A673 (cell line): ENCODE measurements at regions not wholly inside any gene's neighbourhood (a gene's known extent, or its start where the extent isn't known, plus 50 kb on each side); places are given as distances from the start of the nearest gene placed in this dataset.
"Not testable (repeated sequence)": the region's sequence is repeated elsewhere in the genome, so short reads cannot be mapped to it uniquely, and the experiment has no call there.

Experiments used
- BruUV-seq: library from RNA; stranded (reverse); fragments of 400-500 nt; replicated peaks from 2 replicates; lab custom pipeline; 2021; lab: Mats Ljungman, UMichigan
- CTCF ChIA-PET: fragments of 300-600 bp; sonication (Branson Sonifier 250); formaldehyde crosslinking; loops from one replicate; lab custom pipeline; 2022; ENCODE audit warnings: antibody characterized with exemption; lab: Charles Lee
- POLR2A ChIA-PET: fragments of 300-600 bp; sonication (Branson Sonifier 250); formaldehyde crosslinking; loops from one replicate; lab custom pipeline; 2022; ENCODE audit warnings: antibody characterized with exemption; ENCODE audit not compliant: low non-redundant PET; lab: Charles Lee
- DNase-seq: peaks from one replicate; pipeline ENCODE4 v3.0.0-alpha.2; 2015; ENCODE audit warnings: low spot score
- H3K27ac ChIP-seq: fragments of 200-600 bp; sonication (generic); 2 replicates; pipeline ENCODE4 v1.5.1; 2016; ENCODE audit warnings: mixed run types, low read depth, mild to moderate bottlenecking, mixed read lengths, antibody characterized with exemption, low read length; ENCODE audit not compliant: poor library complexity, severe bottlenecking
- H3K27me3 ChIP-seq: fragments of 200-600 bp; sonication (generic); replicated peaks from 2 replicates; pipeline ENCODE4 v1.6.1; 2017; ENCODE audit warnings: mixed run types, low read depth, mild to moderate bottlenecking, mixed read lengths, antibody characterized with exemption, low read length; ENCODE audit not compliant: insufficient read depth, poor library complexity
- H3K36me3 ChIP-seq: fragments of 200-600 bp; sonication (generic); 2 replicates; pipeline ENCODE4 v1.6.1; 2016; ENCODE audit warnings: mixed run types, mild to moderate bottlenecking, mixed read lengths, antibody characterized with exemption, low read length; ENCODE audit not compliant: insufficient read depth, poor library complexity, severe bottlenecking
- H3K4me1 ChIP-seq: fragments of 200-600 bp; sonication (generic); 2 replicates; pipeline ENCODE4 v1.6.1; 2017; ENCODE audit warnings: mixed run types, mild to moderate bottlenecking, mixed read lengths, antibody characterized with exemption, low read length; ENCODE audit not compliant: insufficient read depth, poor library complexity, severe bottlenecking
- H3K4me3 ChIP-seq: fragments of 200-600 bp; sonication (generic); 2 replicates; pipeline ENCODE4 v1.5.1; 2016; ENCODE audit warnings: low read depth, mixed run types, mild to moderate bottlenecking, mixed read lengths, low read length; ENCODE audit not compliant: poor library complexity, severe bottlenecking
- H3K9me3 ChIP-seq: fragments of 200-600 bp; sonication (generic); 2 replicates; pipeline ENCODE4 v1.6.1; 2016; ENCODE audit warnings: mixed run types, low read depth, mild to moderate bottlenecking, mixed read lengths, antibody characterized with exemption, low read length; ENCODE audit not compliant: poor library complexity, severe bottlenecking
- EZH2 ChIP-seq: fragments of 200-600 bp; sonication (generic); IDR thresholded peaks from 2 replicates; pipeline ENCODE4 v1.6.1; 2017; ENCODE audit warnings: borderline replicate concordance, low read depth, mild to moderate bottlenecking, mixed read lengths, antibody characterized with exemption, low read length; ENCODE audit not compliant: poor library complexity, severe bottlenecking
- intact Hi-C: fragments of 100-400 bp; cut with micrococcal nuclease; formaldehyde crosslinking; loops from one replicate; pipeline ENCODE4 v1.10.0; 2022; ENCODE audit not compliant: unreplicated experiment
- TF ChIP-seq, protein P1 (sequence below): fragments of 300-800, 200-600 bp; sonication (generic); conservative IDR thresholded peaks from 2 replicates; pipeline ENCODE4 v1.5.1; 2017; ENCODE audit warnings: low read depth, mild to moderate bottlenecking, antibody characterized with exemption, low read length, moderate library complexity, mixed read lengths

DNA sequence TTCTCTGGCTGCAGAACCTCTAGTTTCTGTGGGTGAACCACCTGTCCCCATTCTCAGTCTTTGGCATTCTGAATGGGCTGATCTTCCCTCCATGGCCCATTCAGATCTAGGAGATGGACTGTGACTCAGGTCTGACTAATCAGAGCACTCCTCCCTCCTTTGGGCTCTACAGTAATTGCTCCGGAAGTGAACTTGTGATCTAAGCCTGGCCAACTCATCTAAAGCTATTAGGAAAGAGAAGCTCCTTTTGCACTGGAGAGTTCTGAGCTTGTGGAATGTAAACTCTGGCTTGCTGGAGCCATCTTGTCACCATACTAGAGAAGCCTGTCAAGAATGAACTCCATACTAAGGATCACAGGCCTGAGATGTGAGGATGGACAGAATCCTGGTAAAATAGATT lies 168.2 kb downstream of the SUDS3 start:
- no peaks in the 10 kb centered on the region for H3K27me3 ChIP-seq
- no peaks in the 10 kb centered on the region for H3K4me1 ChIP-seq
- H3K4me3 ChIP-seq: no peak overlapping the region
- H3K9me3 ChIP-seq: no peaks in the 10 kb centered on the region
- no peak for DNase-seq
- TF ChIP-seq, protein P1, sequence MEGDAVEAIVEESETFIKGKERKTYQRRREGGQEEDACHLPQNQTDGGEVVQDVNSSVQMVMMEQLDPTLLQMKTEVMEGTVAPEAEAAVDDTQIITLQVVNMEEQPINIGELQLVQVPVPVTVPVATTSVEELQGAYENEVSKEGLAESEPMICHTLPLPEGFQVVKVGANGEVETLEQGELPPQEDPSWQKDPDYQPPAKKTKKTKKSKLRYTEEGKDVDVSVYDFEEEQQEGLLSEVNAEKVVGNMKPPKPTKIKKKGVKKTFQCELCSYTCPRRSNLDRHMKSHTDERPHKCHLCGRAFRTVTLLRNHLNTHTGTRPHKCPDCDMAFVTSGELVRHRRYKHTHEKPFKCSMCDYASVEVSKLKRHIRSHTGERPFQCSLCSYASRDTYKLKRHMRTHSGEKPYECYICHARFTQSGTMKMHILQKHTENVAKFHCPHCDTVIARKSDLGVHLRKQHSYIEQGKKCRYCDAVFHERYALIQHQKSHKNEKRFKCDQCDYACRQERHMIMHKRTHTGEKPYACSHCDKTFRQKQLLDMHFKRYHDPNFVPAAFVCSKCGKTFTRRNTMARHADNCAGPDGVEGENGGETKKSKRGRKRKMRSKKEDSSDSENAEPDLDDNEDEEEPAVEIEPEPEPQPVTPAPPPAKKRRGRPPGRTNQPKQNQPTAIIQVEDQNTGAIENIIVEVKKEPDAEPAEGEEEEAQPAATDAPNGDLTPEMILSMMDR: no peak
- TF ChIP-seq EZH2: no peak
- POLR2A ChIA-PET: no interaction called here
- H3K36me3 ChIP-seq: no peaks in the 10 kb centered on the region
- CTCF ChIA-PET: no interaction called here
- intact Hi-C loops: no loop called here
- BruUV-seq: no TSS peak
- no peak overlapping the region for H3K27ac ChIP-seq

DNA sequence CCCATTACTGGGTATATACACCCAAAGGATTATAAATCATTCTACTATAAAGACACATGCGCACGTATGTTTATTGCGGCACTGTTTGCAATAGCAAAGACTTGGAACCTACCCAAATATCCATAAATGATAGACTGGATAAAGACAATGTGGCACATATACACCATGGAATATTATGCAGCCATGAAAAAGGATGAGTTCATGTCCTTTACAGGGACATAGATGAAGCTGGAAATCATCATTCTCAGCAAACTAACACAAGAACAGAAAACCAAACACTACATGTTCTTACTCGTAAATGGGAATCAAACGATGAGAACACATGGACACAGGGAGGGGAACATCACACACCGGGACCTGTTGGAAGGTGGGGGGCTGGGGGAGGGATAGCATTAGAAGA lies 171.3 kb downstream of the SUDS3 start:
- H3K4me3 ChIP-seq, DNase-seq, POLR2A ChIA-PET, H3K36me3 ChIP-seq, H3K27me3 ChIP-seq, H3K4me1 ChIP-seq, H3K9me3 ChIP-seq, CTCF ChIA-PET, BruUV-seq, intact Hi-C loops, H3K27ac ChIP-seq: not testable (repeated sequence)

DNA sequence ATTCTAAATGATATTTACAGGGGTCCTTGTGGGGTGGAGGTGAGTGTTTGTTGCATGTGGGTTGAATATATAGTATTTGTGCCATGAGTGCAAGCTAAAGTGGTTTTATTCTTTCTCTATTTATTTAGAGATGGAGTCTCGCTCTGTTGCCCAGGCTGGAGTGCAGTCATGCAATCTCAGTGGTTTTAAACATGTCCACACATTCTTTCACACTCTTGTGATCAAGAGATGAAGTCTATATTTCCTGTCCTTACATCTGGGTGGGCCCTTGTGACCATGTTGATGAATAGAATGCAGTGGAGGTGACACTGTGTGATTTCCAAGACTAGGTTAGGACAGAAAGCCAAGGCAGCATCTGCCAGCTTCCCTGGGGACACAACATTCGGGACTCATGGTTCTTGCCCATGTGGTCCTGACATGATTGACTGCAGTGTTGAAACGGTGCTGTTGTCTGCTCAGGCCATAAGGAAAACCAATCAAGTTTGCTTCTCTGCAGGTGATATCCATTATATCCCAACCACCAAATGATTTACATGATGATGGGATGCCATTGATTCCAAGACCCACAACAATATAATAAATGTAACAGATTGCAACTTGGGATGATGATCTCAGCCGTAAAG lies 172.6 kb downstream of the SUDS3 start:
- no peak overlapping the region for H3K27ac ChIP-seq
- H3K9me3 ChIP-seq: no peaks in the 10 kb centered on the region
- no peaks in the 10 kb centered on the region for H3K4me1 ChIP-seq
- H3K27me3 ChIP-seq: no peaks in the 10 kb centered on the region
- TF ChIP-seq, protein P1: no peak
- TF ChIP-seq EZH2: no peak
- intact Hi-C loops: no loop called here
- H3K4me3 ChIP-seq: no peak overlapping the region
- POLR2A ChIA-PET: no interaction called here
- CTCF ChIA-PET: no interaction called here
- DNase-seq: no peak
- H3K36me3 ChIP-seq: no peaks in the 10 kb centered on the region
- no TSS peak for BruUV-seq

DNA sequence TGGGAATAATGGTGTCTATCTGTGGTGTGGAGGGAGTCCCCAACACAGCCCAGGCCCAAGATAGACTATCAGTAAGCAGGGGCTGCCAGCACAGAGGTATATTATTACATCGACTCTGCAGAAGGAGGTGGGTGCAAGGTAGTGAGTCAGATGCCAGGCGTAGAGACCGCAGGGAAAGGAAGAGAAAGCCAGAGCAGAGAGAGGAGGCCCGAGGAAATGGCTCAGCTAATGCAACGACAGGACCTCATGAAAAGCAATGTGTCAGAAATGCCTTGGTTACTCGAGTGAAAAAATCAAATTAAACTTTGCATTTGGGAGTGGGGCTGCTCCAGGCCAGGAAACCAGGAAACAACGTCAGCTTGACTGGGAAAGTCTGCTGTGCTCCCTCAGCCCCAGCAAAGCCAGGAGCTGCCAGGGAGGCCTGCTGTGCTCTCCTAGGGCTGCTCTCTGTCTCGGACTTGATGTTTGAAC lies 173.2 kb downstream of the SUDS3 start:
- no TSS peak for BruUV-seq
- no peak for DNase-seq
- TF ChIP-seq, protein P1: no peak
- no peak for TF ChIP-seq EZH2
- Histone ChIP-seq H3K4me1 (no peaks in the 10 kb centered on the region), H3K27me3 (no peaks in the 10 kb centered on the region), H3K27ac (no peak overlapping the region), H3K9me3 (no peaks in the 10 kb centered on the region), H3K36me3 (no peaks in the 10 kb centered on the region), H3K4me3 (no peak overlapping the region)
- ChIA-PET CTCF (no interaction called here), POLR2A (no interaction called here)
- intact Hi-C loops: no loop called here
